HG02870 (cell line): ENCODE measurements at regions not wholly inside any gene's neighbourhood (a gene's known extent, or its start where the extent isn't known, plus 50 kb on each side); places are given as distances from the start of the nearest gene placed in this dataset.
"Not testable (repeated sequence)": the region's sequence is repeated elsewhere in the genome, so short reads cannot be mapped to it uniquely, and the experiment has no call there.

Source experiments
- ATAC-seq: cut with Tn5 transposase; IDR thresholded peaks from one replicate; pipeline ENCODE4 v1.9.1; 2021; ENCODE audit warnings: mild to moderate bottlenecking, moderate library complexity; ENCODE audit not compliant: unreplicated experiment

DNA sequence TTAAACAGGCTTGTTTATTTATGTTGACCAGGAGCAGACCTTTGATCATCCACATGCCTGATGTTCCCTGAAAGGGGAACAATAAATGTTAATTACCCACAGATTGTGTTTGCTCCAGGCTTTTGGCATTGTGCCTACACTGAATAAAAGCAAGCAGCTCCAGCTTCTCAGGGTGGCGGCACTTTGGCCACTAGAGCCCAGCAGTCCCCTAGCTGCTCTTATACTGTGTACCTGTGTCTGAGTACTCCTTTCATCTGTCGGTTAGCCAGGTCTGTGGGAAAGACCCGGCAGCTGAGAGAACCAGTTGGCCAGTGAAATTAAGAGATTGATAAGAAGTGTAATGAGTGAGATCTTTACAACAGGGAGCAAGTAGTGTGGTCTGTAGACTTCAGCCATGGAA, 254.8 kb upstream of the FTMT start:
- ATAC-seq: no peak

DNA sequence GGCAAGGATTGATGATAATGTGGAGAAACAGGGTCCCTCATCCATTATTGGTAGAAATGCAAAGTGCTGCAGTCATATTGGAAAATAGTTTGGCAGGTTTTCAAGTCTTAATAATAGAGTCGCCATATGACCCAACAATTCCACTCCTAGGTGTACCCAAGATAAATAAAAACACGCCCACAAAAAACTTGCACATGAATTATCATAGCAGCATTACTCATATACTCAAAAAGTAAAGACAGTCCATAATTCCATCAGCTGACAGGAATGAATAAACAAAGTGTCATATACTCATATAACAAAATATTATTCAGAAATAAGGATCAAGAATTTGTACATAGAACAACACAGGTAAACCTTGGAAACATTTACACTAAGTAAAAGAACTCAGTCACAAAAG, 242.9 kb upstream of the FTMT start:
- no peak for ATAC-seq

DNA sequence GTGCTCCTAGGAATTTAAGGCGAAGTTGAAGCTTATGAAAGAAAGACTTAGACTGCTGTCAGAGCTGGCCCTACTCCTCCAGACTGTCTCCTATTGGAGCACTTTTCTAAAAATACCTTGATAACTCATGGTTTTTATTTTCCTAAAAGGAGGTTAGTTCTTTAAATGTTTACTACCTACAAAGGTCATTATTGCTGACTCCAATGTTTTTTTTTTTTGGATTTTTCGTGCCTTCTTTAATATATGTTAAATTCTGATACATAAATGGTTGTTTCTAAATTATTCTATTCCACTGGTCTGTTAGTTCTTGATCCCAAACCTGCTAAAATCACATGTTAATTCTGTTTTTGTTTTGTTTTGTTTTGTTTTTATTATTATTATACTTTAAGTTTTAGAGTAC, 227.6 kb upstream of the FTMT start:
- ATAC-seq: no peak

DNA sequence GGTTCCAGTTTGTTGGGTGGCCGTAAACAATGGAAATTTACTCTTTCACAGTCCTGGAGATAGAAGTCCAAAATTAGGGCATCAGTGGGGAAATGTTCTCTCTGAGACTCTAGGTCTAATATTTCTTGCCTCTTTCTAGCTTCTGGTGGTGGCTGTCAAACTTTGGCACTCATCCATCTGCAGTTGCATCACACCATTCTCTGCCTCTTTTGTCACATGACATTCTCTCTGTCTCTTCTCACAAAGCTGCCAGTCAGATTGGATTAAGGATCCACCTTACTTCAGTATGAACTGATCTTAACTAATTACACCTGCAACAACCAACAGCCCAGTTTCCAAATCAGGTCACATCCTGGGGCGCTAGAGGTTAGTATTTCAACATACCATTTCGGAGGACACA, 222.9 kb upstream of the FTMT start:
- ATAC-seq: no peak

DNA sequence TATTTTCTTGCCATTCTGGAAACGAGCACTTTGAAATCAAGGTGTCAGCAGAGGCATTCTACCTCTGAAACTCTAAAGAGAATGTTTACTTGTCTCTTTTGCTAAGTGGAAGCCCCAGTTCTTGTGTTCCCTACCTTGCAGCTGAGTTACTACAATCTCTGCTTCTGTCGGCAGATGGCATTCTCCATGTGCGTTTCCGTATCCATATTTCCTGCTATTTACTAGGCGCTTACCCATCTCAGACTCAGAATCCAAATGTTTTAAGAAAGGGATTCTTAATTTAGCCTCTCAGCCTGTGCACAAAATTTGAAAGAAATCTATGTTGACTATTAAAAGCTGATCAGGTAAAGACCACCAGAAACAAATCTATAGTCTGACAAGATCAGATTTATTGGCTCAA, 221.3 kb upstream of the FTMT start:
- no peak for ATAC-seq

DNA sequence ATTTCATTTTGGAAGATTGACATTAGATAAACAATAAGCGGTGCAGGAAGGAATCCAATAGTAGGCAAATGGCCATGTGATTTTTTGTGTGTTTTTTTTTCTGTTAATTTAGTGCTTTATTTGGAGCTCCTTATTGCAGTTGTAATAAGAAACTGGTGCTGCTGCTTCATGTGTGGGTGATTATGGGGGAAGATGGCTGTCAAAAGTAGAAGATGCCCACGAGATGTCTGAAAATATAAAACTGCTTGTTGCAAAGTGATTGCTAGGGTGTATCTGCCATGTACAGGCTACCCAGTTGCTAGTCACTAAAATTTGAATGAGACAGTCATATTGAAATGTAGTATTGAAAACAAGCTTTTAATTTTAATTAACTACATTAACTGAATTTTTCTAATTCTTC, 216.7 kb upstream of the FTMT start:
- ATAC-seq: no peak

DNA sequence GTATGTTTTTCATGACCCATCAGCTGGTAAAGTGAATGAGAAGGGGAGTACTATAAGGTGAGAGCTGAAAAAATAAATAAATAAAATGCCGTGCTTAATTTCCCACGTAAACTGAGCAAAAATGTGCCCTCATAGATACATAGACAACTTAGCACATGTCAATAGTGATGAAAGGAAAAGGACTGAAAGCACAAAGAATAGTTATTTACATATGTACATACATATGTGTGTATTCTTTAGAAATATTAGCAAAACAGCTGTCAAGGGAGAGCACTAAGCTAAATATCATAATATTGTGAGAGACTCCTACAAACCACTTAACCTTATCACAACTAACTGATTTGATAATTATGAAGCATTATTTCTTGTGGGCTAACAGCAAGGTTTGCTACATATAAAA, 213.6 kb upstream of the FTMT start:
- ATAC-seq: no peak

DNA sequence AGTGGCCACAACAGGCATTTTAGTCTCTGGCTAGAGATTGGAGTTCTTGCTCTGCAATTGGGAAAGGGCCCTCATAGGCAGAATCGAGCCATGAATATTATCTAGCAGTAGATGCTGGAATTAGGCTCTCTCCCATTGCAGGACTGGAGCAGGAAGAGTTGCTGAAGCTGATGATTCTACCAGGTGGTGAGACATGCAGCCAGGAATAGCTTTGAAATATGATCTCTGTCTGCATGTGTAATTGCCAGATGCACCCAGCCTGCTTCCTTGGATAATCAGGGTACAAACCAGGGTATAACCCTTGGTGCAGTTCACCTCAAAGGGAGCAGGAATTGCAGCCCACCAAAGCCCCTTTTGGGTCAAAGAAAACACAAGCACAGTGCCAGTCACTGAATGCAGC, 211.4 kb upstream of the FTMT start:
- no peak for ATAC-seq

DNA sequence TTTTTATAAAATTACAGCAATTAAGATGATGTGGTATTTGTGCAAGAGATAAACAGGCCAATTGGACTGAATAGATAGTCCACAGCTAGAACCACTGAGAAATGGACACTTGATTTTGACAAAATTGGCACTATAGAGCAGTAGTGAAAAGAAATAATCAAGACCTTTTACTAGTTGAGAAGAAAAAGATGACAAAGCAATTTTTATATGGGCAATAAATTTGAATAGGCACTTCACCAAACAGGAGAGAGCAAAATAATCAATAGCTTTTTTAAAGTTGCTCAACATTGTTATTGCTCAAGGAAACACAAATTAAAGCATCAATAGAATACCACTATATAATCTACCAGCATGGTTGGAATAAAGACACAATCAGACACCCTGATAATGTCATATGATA, 193.5 kb upstream of the FTMT start:
- ATAC-seq: no peak

DNA sequence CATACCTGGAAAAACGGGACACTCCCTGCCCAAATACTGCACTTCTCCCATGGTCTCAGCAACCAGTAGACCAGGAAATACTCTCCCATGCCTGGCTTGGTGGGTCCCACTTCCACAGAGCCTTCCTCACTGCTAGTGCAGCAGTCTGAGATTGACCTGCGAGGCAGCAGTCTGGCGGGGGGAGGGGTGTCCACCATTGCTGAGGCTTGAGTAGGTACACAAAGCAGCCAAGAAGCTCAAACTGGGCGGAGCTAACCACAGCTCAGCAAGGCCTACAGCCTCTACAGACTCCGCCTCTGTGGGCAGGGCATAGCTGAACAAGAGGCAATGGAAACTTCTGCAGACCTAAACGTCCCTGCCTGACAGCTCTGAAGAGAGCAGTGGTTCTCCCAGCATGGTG, 191.5 kb upstream of the FTMT start:
- no peak for ATAC-seq

DNA sequence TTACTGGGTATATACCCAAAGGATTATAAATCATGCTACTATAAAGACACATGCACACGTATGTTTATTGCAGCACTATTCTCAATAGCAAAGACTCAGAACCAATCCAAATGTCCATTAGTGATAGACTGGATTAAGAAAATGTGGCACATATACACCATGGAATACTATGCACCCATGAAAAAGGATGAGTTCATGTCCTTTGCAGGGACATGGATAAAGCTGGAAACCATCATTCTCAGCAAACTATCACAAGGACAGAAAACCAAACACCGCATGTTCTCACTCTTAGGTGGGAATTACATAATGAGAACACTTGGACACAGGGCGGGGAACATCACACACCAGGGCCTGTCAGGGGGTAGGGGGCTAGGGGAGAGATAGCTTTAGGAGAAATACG, 186.1 kb upstream of the FTMT start:
- ATAC-seq: not testable (repeated sequence)

DNA sequence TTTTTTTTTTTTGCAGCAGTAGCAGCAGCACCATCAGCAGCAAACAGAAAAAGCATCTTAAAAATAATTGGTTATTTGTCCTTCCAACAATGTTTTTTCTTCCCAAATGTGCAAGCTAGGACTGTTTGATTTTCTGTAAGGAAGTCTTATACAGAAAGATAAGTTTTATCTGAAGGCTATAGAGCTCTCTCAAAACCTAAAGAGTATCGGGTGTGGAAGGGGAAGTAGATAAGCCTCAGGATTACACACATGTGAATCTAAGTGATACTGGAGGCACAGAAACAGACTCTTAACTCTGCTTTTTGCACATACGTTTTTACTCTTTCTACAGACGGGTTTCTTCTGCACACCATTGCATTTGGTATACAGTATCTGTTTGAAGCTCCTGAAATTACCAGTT, 184.4 kb upstream of the FTMT start:
- no peak for ATAC-seq

DNA sequence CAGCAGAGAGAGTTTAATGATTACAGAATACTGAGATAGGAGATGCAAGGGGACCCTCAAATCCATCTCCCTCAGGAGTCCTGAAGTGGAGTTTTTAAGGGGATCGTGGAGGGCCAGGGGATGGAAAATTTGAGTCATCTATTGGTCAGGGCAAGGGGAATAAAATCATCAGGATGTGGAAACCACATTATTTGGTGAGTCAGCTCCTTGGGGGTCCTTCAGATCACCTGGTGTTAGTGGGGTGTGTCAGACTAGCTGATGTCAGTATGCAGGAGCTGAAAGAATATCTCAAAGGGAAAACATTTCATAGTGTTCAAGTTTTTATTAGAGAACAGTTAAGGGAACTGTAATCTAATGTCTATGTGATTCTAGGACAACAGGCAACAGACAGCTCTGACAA, 183.0 kb upstream of the FTMT start:
- ATAC-seq: no peak

DNA sequence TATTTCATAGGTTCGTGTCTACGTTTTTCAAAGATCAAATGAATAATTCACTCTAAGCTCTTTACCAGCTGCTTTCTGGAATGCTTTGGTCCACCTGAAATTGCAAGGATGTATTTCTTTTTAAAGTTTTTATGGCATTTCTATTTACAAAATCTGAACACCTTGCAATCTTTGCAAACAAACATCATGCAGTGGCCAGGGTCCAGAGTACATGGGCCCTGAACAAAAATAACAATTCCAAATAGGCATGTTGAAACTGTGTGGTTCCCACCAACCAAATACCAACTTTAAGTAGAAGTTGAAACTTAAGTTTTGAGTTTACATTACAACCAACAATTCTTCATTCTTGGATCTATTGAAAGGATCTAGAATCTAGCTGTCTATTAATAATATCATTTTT, 180.1 kb upstream of the FTMT start:
- ATAC-seq: no peak

DNA sequence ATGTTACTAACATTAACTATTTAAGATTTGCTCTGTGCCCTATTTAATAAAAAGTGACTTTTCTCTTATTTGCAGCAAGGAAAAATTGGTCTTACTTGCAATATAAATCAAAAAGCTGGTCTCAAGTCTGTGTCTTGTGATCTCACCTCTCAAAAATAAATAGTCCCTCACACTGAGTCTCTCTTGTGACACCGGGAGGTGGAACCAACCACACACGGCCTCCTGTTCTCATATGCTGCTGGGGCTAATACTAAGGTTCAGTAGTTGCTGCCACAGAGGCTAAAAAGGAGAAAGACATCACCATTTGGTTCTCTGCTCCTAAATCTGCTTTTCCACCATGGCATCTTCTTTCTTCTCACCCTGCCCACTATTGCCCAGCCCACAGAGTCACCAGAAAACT, 175.8 kb upstream of the FTMT start:
- no peak for ATAC-seq

DNA sequence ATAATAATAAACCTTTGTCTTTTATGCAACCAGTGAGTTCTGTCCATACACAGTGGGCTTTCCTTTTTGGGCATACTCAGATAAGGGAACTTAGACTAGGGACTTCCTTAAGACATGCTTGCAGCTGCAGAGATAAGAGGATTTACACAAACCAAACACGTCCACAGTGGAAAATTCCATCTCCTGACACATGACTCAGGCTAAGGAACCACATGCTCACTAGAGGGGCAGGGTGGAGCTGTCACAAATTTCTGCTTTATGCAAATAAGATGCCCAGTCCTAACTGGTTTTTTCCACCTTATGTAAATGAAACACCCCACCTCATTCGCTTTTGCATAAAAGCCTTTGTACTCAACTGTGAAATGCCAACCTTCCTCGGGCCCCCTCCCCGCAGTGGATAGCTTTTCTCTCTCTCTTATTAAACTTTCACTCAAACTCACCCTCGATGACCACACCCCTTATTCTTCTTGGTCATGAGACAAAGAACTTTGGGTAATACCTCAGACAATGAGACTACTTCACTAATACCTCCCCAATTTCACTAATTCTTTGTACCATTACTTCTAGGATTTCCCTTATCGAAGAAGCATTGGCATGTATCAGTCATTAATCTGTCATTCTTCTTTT, 170.3 kb upstream of the FTMT start:
- ATAC-seq: no peak

DNA sequence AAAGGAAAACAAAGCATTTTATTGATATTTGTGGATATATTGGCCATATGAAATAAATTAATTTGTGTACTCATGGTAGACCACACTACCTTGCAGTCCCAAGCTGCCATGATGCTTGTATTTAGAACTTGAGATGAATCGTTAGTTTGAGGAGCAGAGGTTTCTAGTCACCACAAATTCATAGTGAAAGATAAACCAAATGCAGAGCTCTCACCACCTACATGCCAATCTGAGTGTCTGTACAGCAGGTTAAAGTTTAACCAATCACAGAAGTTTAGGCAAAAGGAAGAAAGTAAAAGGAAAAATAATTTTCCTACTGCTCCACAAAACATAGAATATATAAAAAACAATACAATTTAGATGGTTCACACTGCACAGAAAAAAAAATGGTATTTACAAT, 163.6 kb upstream of the FTMT start:
- no peak for ATAC-seq

DNA sequence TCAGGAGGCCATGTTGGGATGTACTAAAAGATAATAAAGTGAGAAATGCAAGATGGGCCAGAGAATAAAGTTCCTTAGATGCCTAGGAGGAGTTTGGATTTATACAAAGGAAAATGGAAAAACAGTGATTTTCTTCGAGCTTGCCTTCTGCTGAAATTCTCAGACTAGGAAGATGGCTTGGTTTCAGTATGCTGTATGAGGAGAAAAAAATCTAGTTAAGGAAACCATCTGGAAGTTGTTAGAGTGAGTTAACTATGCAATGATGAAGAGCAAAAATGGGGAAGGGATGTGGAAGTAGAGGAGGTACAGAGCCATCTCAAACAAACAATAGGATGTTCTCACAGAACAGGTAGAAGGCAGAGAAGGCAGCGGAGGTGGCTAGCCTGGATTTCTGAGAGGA, 162.9 kb upstream of the FTMT start:
- ATAC-seq: no peak

DNA sequence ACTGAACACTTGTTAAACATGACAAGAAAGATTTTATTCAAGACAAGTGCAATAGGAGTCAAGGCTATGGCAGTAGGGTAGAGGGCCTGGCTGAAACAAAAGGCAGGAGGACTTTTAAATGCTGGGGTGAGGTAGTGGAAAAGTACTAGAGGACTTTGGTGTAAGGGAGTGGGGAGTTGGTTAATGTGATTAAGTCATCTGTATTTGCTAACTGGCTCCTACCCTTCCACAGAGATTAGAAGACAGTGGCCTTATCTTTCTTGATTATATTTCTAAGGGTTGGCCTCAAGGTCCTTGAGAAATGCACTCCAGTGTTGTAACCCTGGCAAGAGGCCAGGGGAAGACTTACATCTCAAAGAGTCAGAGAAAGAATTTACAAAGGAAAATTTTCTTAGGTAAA, 160.2 kb upstream of the FTMT start:
- ATAC-seq: no peak

DNA sequence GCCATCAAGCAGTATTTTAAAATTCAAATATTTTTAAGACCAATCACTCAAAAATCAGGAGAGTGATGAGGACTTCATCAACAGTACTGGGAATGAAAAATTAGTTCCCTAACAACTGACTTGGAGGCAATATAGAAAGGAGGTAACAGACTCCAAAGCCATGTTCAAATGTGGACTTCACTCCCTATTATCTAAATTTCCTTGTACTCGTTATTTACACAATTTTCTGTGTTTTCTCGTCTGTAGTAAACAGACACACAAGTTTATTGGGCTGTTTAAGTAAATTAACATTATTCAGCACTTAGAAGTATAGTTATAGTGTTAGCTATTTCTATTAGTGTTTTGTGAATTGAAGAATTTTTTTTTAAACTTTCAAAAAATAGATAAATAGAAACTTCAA, 159.5 kb upstream of the FTMT start:
- no peak for ATAC-seq

DNA sequence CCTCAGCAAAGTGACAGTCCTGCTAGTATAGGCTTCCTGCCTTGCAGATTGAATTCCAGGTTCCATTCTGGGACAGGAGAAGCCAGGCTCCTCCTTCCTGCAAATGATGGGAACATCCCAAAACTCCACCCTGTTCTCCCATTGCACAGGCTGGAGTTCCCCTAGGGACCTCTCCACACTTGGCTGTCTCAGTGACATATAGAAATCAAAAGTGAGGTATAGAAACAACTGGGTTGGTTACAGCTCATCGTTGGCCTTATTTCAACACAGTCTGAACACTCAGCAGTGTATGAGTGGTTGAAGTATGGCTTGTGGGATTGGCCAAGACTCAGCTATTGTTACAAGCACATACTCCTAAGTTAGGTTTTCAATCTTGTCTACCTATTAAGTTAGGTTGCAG, 157.8 kb upstream of the FTMT start:
- ATAC-seq: no peak

DNA sequence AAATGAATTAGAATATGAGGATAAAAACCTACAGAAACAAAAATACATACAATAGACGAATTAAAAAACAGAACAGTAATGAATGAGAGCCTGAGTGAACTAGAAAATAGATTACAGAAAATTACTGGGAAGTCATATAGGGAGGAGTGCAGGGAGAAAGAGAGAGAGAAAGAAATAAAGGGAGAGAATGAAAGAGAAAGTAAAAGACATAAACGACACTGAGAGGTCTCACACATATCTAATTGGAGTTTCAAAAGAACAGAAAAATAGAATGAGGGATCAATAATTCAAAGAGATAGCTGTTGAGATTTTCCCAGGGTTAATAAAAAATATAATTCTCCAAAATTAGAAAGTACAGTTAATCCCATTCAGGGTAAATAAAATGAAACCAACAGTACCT, 156.4 kb upstream of the FTMT start:
- ATAC-seq: no peak

DNA sequence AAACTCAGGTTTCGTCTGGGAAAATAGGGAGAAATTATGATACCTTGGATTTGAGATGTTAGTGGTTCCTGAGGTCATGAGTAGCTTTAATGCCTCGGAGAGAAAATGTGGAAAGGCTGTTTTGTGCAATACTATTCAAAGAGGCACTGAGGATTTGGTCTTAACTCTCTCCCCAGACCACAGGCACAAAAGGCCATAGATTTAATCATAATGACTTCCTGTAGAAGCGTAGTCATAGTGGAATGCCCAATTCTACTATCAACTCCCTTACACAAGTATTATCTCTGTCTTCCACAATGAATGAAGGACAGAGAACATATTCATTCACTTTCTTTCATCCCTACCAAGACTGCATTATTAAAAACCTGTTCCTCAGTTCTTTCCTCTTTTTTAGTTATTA, 153.0 kb upstream of the FTMT start:
- ATAC-seq: no peak

DNA sequence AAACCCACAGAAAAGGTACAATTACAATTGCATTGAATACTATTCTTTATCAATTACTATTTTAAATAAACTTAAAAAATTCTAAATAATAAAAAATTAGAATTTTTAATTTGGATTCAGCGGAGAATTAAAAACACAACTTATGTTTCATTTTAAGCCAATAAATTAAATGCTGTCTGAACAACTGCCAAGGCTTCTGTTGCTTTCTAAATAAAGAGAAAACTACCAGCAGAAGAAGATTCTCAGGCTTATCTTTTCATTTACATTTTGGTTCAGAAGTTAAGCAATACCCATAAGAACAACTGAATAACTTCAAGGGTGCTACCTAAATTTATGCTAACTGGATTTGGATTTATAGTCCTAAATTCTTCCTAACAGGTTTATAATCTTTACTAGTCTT, 150.0 kb upstream of the FTMT start:
- ATAC-seq: no peak
